ENCODE measurements at regions not wholly inside any gene's neighbourhood (a gene's known extent, or its start where the extent isn't known, plus 50 kb on each side); places are given as distances from the start of the nearest gene placed in this dataset.

DNA sequence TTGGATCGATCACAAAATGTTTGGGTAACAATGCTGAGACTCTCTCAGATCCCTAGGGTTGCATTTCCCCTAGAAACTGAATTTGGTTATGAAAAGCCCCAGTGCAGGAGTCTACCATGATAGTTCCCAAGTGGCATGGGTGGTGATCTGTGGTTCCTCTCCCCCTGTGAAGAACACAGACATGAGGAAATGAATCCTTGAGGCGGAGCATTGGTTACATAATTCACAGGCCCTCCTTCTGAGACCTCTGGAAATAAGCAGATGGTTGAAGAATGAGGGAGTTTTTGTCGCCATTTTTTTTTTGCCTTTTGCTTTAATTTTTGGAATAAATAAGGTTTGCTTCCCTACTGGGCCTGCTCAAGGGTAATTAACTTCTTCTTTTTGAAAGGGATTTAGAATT is 597.0 kb upstream of the RBFOX1 start:
- TF ChIP-seq CTCF (conservative IDR thresholded peaks at IDR 0.05 in 1 of 2, IDR thresholded peaks at IDR 0.05 in 1 of 2; ENCODE audit: low read depth in 1 of 2, low read length in 2 of 2) (no peak), EZH2 (IDR thresholded peaks at IDR 0.05; ENCODE audit: low read length, missing control alignments) (no peak)

All from fibroblast of lung (primary cell).